ENCODE measurements at regions not wholly inside any gene's neighbourhood (a gene's known extent, or its start where the extent isn't known, plus 50 kb on each side); places are given as distances from the start of the nearest gene placed in this dataset.

- Histone ChIP-seq H3K4me1 (ENCODE audit: control insufficient read depth in 5 of 5, insufficient read depth in 5 of 5, low read length in 5 of 5) (no peaks in the 10 kb centered on the region), H3K27ac (ENCODE audit: low read depth, low read length) (no peak overlapping the region)
Measured at GRCh38 chr4:111755571-111755970, 389.7 kb upstream of the FAM241A start.

GRCh38 chr4:111761531-111761930 is 383.7 kb upstream of the FAM241A start:
- no peaks in the 10 kb centered on the region for H3K27me3 ChIP-seq (ENCODE audit: control insufficient read depth in 5 of 5, insufficient read depth in 4 of 5, low read length in 5 of 5)
- H3K27ac ChIP-seq (ENCODE audit: low read depth, low read length), result no peak overlapping the region
- H3K4me1 ChIP-seq (ENCODE audit: control insufficient read depth in 5 of 5, insufficient read depth in 5 of 5, low read length in 5 of 5), result no peaks in the 10 kb centered on the region
- H3K9me3 ChIP-seq (ENCODE audit: control insufficient read depth in 5 of 5, low read length in 5 of 5), result peaks cover 0 to 2% (median 0%) of the 10 kb centered on the region in 5 donors
- no peaks in the 10 kb centered on the region for H3K36me3 ChIP-seq (ENCODE audit: control insufficient read depth in 5 of 5, insufficient read depth in 5 of 5, low read length in 5 of 5)
- no peak overlapping the region for H3K9ac ChIP-seq (ENCODE audit: low read length in 5 of 5)
- H3K4me3 ChIP-seq (ENCODE audit: low read depth in 1 of 5, low read length in 5 of 5), result no peak overlapping the region

More at GRCh38 chr4:111755571-111755970, 389.7 kb upstream of the FAM241A start:
- no peaks in the 10 kb centered on the region for H3K36me3 ChIP-seq (ENCODE audit: control insufficient read depth in 5 of 5, insufficient read depth in 5 of 5, low read length in 5 of 5)
- no peak overlapping the region for H3K4me3 ChIP-seq (ENCODE audit: low read depth in 1 of 5, low read length in 5 of 5)
- no peaks in the 10 kb centered on the region for H3K27me3 ChIP-seq (ENCODE audit: control insufficient read depth in 5 of 5, insufficient read depth in 4 of 5, low read length in 5 of 5)
- no peak overlapping the region for H3K9ac ChIP-seq (ENCODE audit: low read length in 5 of 5)
- no peaks in the 10 kb centered on the region for H3K9me3 ChIP-seq (ENCODE audit: control insufficient read depth in 5 of 5, low read length in 5 of 5)

- Histone ChIP-seq H3K9ac (ENCODE audit: low read length in 5 of 5) (no peak overlapping the region), H3K27ac (ENCODE audit: low read depth, low read length) (no peak overlapping the region), H3K36me3 (ENCODE audit: control insufficient read depth in 5 of 5, insufficient read depth in 5 of 5, low read length in 5 of 5) (no peaks in the 10 kb centered on the region), H3K27me3 (ENCODE audit: control insufficient read depth in 5 of 5, insufficient read depth in 4 of 5, low read length in 5 of 5) (no peaks in the 10 kb centered on the region), H3K4me3 (ENCODE audit: low read depth in 1 of 5, low read length in 5 of 5) (no peak overlapping the region), H3K4me1 (ENCODE audit: control insufficient read depth in 5 of 5, insufficient read depth in 5 of 5, low read length in 5 of 5) (no peaks in the 10 kb centered on the region), H3K9me3 (ENCODE audit: control insufficient read depth in 5 of 5, low read length in 5 of 5) (no peaks in the 10 kb centered on the region)
Measured at GRCh38 chr4:111770514-111770913, 374.7 kb upstream of the FAM241A start.

GRCh38 chr4:111773858-111774257 is 371.4 kb upstream of the FAM241A start:
- H3K27ac ChIP-seq (ENCODE audit: low read depth, low read length), result no peak overlapping the region
- no peak overlapping the region for H3K9ac ChIP-seq (ENCODE audit: low read length in 5 of 5)
- no peaks in the 10 kb centered on the region for H3K4me1 ChIP-seq (ENCODE audit: control insufficient read depth in 5 of 5, insufficient read depth in 5 of 5, low read length in 5 of 5)
- H3K9me3 ChIP-seq (ENCODE audit: control insufficient read depth in 5 of 5, low read length in 5 of 5), result no peaks in the 10 kb centered on the region
- H3K4me3 ChIP-seq (ENCODE audit: low read depth in 1 of 5, low read length in 5 of 5), result no peak overlapping the region
- no peaks in the 10 kb centered on the region for H3K36me3 ChIP-seq (ENCODE audit: control insufficient read depth in 5 of 5, insufficient read depth in 5 of 5, low read length in 5 of 5)
- no peaks in the 10 kb centered on the region for H3K27me3 ChIP-seq (ENCODE audit: control insufficient read depth in 5 of 5, insufficient read depth in 4 of 5, low read length in 5 of 5)

- H3K4me3 ChIP-seq (ENCODE audit: low read depth in 1 of 5, low read length in 5 of 5), result no peak overlapping the region
- H3K27ac ChIP-seq (ENCODE audit: low read depth, low read length), result no peak overlapping the region
- no peaks in the 10 kb centered on the region for H3K27me3 ChIP-seq (ENCODE audit: control insufficient read depth in 5 of 5, insufficient read depth in 4 of 5, low read length in 5 of 5)
- no peaks in the 10 kb centered on the region for H3K36me3 ChIP-seq (ENCODE audit: control insufficient read depth in 5 of 5, insufficient read depth in 5 of 5, low read length in 5 of 5)
- H3K9ac ChIP-seq (ENCODE audit: low read length in 5 of 5), result no peak overlapping the region
- H3K4me1 ChIP-seq (ENCODE audit: control insufficient read depth in 5 of 5, insufficient read depth in 5 of 5, low read length in 5 of 5), result no peaks in the 10 kb centered on the region
- no peaks in the 10 kb centered on the region for H3K9me3 ChIP-seq (ENCODE audit: control insufficient read depth in 5 of 5, low read length in 5 of 5)
Measured at GRCh38 chr4:111775556-111776297, 369.5 kb upstream of the FAM241A start.

GRCh38 chr4:111776561-111776960 is 368.7 kb upstream of the FAM241A start:
- Histone ChIP-seq H3K4me3 (ENCODE audit: low read depth in 1 of 5, low read length in 5 of 5) (no peak overlapping the region), H3K9me3 (ENCODE audit: control insufficient read depth in 5 of 5, low read length in 5 of 5) (no peaks in the 10 kb centered on the region), H3K27ac (ENCODE audit: low read depth, low read length) (no peak overlapping the region), H3K4me1 (ENCODE audit: control insufficient read depth in 5 of 5, insufficient read depth in 5 of 5, low read length in 5 of 5) (no peaks in the 10 kb centered on the region), H3K27me3 (ENCODE audit: control insufficient read depth in 5 of 5, insufficient read depth in 4 of 5, low read length in 5 of 5) (no peaks in the 10 kb centered on the region), H3K9ac (ENCODE audit: low read length in 5 of 5) (no peak overlapping the region), H3K36me3 (ENCODE audit: control insufficient read depth in 5 of 5, insufficient read depth in 5 of 5, low read length in 5 of 5) (no peaks in the 10 kb centered on the region)

- H3K4me1 ChIP-seq (ENCODE audit: control insufficient read depth in 5 of 5, insufficient read depth in 5 of 5, low read length in 5 of 5), result no peaks in the 10 kb centered on the region
- no peaks in the 10 kb centered on the region for H3K36me3 ChIP-seq (ENCODE audit: control insufficient read depth in 5 of 5, insufficient read depth in 5 of 5, low read length in 5 of 5)
- no peak overlapping the region for H3K9ac ChIP-seq (ENCODE audit: low read length in 5 of 5)
- H3K27me3 ChIP-seq (ENCODE audit: control insufficient read depth in 5 of 5, insufficient read depth in 4 of 5, low read length in 5 of 5), result no peaks in the 10 kb centered on the region
- H3K4me3 ChIP-seq (ENCODE audit: low read depth in 1 of 5, low read length in 5 of 5), result no peak overlapping the region
- H3K27ac ChIP-seq (ENCODE audit: low read depth, low read length), result no peak overlapping the region
- no peaks in the 10 kb centered on the region for H3K9me3 ChIP-seq (ENCODE audit: control insufficient read depth in 5 of 5, low read length in 5 of 5)
Measured at GRCh38 chr4:111778543-111778942, 366.7 kb upstream of the FAM241A start.

GRCh38 chr4:111780965-111781364 is 364.3 kb upstream of the FAM241A start:
- Histone ChIP-seq H3K9ac (ENCODE audit: low read length in 5 of 5) (no peak overlapping the region), H3K36me3 (ENCODE audit: control insufficient read depth in 5 of 5, insufficient read depth in 5 of 5, low read length in 5 of 5) (no peaks in the 10 kb centered on the region), H3K4me3 (ENCODE audit: low read depth in 1 of 5, low read length in 5 of 5) (no peak overlapping the region), H3K9me3 (ENCODE audit: control insufficient read depth in 5 of 5, low read length in 5 of 5) (no peaks in the 10 kb centered on the region), H3K27ac (ENCODE audit: low read depth, low read length) (no peak overlapping the region), H3K4me1 (ENCODE audit: control insufficient read depth in 5 of 5, insufficient read depth in 5 of 5, low read length in 5 of 5) (no peaks in the 10 kb centered on the region), H3K27me3 (ENCODE audit: control insufficient read depth in 5 of 5, insufficient read depth in 4 of 5, low read length in 5 of 5) (no peaks in the 10 kb centered on the region)

- no peak overlapping the region for H3K9ac ChIP-seq (ENCODE audit: low read length in 5 of 5)
- H3K27me3 ChIP-seq (ENCODE audit: control insufficient read depth in 5 of 5, insufficient read depth in 4 of 5, low read length in 5 of 5), result no peaks in the 10 kb centered on the region
- no peaks in the 10 kb centered on the region for H3K9me3 ChIP-seq (ENCODE audit: control insufficient read depth in 5 of 5, low read length in 5 of 5)
- H3K4me1 ChIP-seq (ENCODE audit: control insufficient read depth in 5 of 5, insufficient read depth in 5 of 5, low read length in 5 of 5), result no peaks in the 10 kb centered on the region
- H3K36me3 ChIP-seq (ENCODE audit: control insufficient read depth in 5 of 5, insufficient read depth in 5 of 5, low read length in 5 of 5), result no peaks in the 10 kb centered on the region
- no peak overlapping the region for H3K4me3 ChIP-seq (ENCODE audit: low read depth in 1 of 5, low read length in 5 of 5)
- H3K27ac ChIP-seq (ENCODE audit: low read depth, low read length), result no peak overlapping the region
Measured at GRCh38 chr4:111781611-111782010, 363.6 kb upstream of the FAM241A start.

GRCh38 chr4:111788099-111788498 is 357.2 kb upstream of the FAM241A start:
- Histone ChIP-seq H3K27me3 (ENCODE audit: control insufficient read depth in 5 of 5, insufficient read depth in 4 of 5, low read length in 5 of 5) (peaks cover 0 to 4% (median 2%) of the 10 kb centered on the region in 5 donors), H3K9ac (ENCODE audit: low read length in 5 of 5) (no peak overlapping the region), H3K27ac (ENCODE audit: low read depth, low read length) (no peak overlapping the region), H3K4me1 (ENCODE audit: control insufficient read depth in 5 of 5, insufficient read depth in 5 of 5, low read length in 5 of 5) (no peaks in the 10 kb centered on the region), H3K36me3 (ENCODE audit: control insufficient read depth in 5 of 5, insufficient read depth in 5 of 5, low read length in 5 of 5) (no peaks in the 10 kb centered on the region), H3K9me3 (ENCODE audit: control insufficient read depth in 5 of 5, low read length in 5 of 5) (no peaks in the 10 kb centered on the region), H3K4me3 (ENCODE audit: low read depth in 1 of 5, low read length in 5 of 5) (no peak overlapping the region)

Data from subcutaneous abdominal adipose tissue (tissue), 5 donors.